HL-60 (cell line): ENCODE measurements at regions not wholly inside any gene's neighbourhood (a gene's known extent, or its start where the extent isn't known, plus 50 kb on each side); places are given as distances from the start of the nearest gene placed in this dataset.

ENCODE experiments used
- DNase-seq, 2 experiments: peaks; one replicate each; pipeline ENCODE4 v3.0.0-alpha.2; 2010 to 2020; ENCODE audit warnings: low read depth in 1 of 2, low spot score in 1 of 2
- H3K27ac ChIP-seq: fragments of 250-450 bp; sonication (Bioruptor Pico); replicated peaks from 2 replicates; pipeline ENCODE4 v1.5.1; 2020; ENCODE audit warnings: mild to moderate bottlenecking, moderate library complexity
- H3K27me3 ChIP-seq: fragments of 250-450 bp; sonication (Bioruptor Pico); 2 replicates; pipeline ENCODE4 v1.5.1; 2021; ENCODE audit warnings: mild to moderate bottlenecking, moderate library complexity; ENCODE audit not compliant: insufficient read depth, poor library complexity, severe bottlenecking
- H3K4me3 ChIP-seq: replicated peaks from 2 replicates; pipeline ENCODE4 v1.5.1; 2011; ENCODE audit warnings: mild to moderate bottlenecking, control low read depth, low read length; ENCODE audit not compliant: insufficient read depth
- CTCF ChIP-seq: IDR thresholded peaks from one replicate; pipeline ENCODE4 v1.5.1; 2011; ENCODE audit warnings: low read length, control low read depth, inconsistent platforms; ENCODE audit not compliant: insufficient read depth
- GABPA ChIP-seq: IDR thresholded peaks from 2 replicates; pipeline ENCODE4 v1.6.1; 2012; ENCODE audit warnings: low read depth
- POLR2AphosphoS5 ChIP-seq: IDR thresholded peaks from 2 replicates; pipeline ENCODE4 v1.6.1; 2012; ENCODE audit warnings: low read depth
- REST ChIP-seq: IDR thresholded peaks from 2 replicates; pipeline ENCODE4 v1.6.1; 2012; ENCODE audit warnings: low read depth; ENCODE audit not compliant: insufficient replicate concordance
- SPI1 ChIP-seq: IDR thresholded peaks from 2 replicates; pipeline ENCODE4 v1.6.1; 2012; ENCODE audit warnings: low read depth, mild to moderate bottlenecking, borderline replicate concordance

- TF ChIP-seq GABPA: no peak
- no peak for TF ChIP-seq CTCF
- no peak for TF ChIP-seq SPI1
- no peak for TF ChIP-seq REST
- TF ChIP-seq POLR2AphosphoS5: no peak
- no peak for DNase-seq
- H3K27me3 ChIP-seq: no peaks in the 10 kb centered on the region
- H3K27ac ChIP-seq: 0 out of 2 replicates have a peak overlapping the region, but pooled peaks have one; percentile 10
- no peak overlapping the region for H3K4me3 ChIP-seq
Observed at GRCh38 chr3:144351011-144351410, 379.4 kb downstream of the DIPK2A start.

- H3K4me3 ChIP-seq: no peak overlapping the region
- no peak for TF ChIP-seq POLR2AphosphoS5
- no peak for TF ChIP-seq CTCF
- no peak for TF ChIP-seq GABPA
- TF ChIP-seq SPI1: peak; percentile 34; the same call in 1 of the 2 replicates
Observed at GRCh38 chr3:144351773-144352365, 380.2 kb downstream of the DIPK2A start.

GRCh38 chr3:144358191-144358590, 386.6 kb downstream of the DIPK2A start:
- Histone ChIP-seq H3K4me3 (no peak overlapping the region), H3K27me3 (no peaks in the 10 kb centered on the region), H3K27ac (no peak overlapping the region)
- TF ChIP-seq REST (no peak), GABPA (no peak), SPI1 (no peak), POLR2AphosphoS5 (no peak), CTCF (no peak)
- DNase-seq: no peak

More at GRCh38 chr3:144351773-144352365, 380.2 kb downstream of the DIPK2A start:
- Histone ChIP-seq H3K27me3 (no peaks in the 10 kb centered on the region), H3K27ac (0 out of 2 replicates have a peak overlapping the region, but pooled peaks have one; percentile 14)
- DNase-seq: peak in 1 of 2 experiments; percentile 49

GRCh38 chr3:144361002-144361401, 389.4 kb downstream of the DIPK2A start:
- no peaks in the 10 kb centered on the region for H3K27me3 ChIP-seq
- no peak overlapping the region for H3K4me3 ChIP-seq
- H3K27ac ChIP-seq: no peak overlapping the region
- no peak for DNase-seq
- no peak for TF ChIP-seq REST
- TF ChIP-seq SPI1: no peak
- TF ChIP-seq POLR2AphosphoS5: no peak
- no peak for TF ChIP-seq GABPA
- no peak for TF ChIP-seq CTCF
